ENCODE measurements at regions not wholly inside any gene's neighbourhood (a gene's known extent, or its start where the extent isn't known, plus 50 kb on each side); places are given as distances from the start of the nearest gene placed in this dataset.

GRCh38 chr15:98025237-98025636 is 64.7 kb downstream of the ARRDC4 start:
- no peak for DNase-seq

GRCh38 chr15:98034731-98035130 is 74.2 kb downstream of the ARRDC4 start:
- no peak for DNase-seq

GRCh38 chr15:98035134-98035533 is 74.6 kb downstream of the ARRDC4 start:
- DNase-seq = no peak

- no peak for DNase-seq
Measured at GRCh38 chr15:98035577-98036010, 75.1 kb downstream of the ARRDC4 start.

GRCh38 chr15:98039596-98039995 is 79.1 kb downstream of the ARRDC4 start:
- no peak for DNase-seq

- no peak for DNase-seq
Measured at GRCh38 chr15:98040146-98040545, 79.6 kb downstream of the ARRDC4 start.

- no peak for DNase-seq
Measured at GRCh38 chr15:98043160-98044014, 82.9 kb downstream of the ARRDC4 start.

GRCh38 chr15:98051734-98052133 is 91.2 kb downstream of the ARRDC4 start:
- DNase-seq = no peak

- no peak for DNase-seq
Measured at GRCh38 chr15:98057453-98057852, 97.0 kb downstream of the ARRDC4 start.

- no peak for DNase-seq
Measured at GRCh38 chr15:98062869-98063268, 102.4 kb downstream of the ARRDC4 start.

GRCh38 chr15:98063315-98063714 is 102.8 kb downstream of the ARRDC4 start:
- no peak for DNase-seq

- DNase-seq = no peak
Measured at GRCh38 chr15:98063871-98064270, 103.4 kb downstream of the ARRDC4 start.

GRCh38 chr15:98067339-98067738 is 106.8 kb downstream of the ARRDC4 start:
- DNase-seq = no peak

GRCh38 chr15:98069256-98069655 is 108.8 kb downstream of the ARRDC4 start:
- DNase-seq = no peak

GRCh38 chr15:98070137-98070536 is 109.6 kb downstream of the ARRDC4 start:
- no peak for DNase-seq

- no peak for DNase-seq
Measured at GRCh38 chr15:98071786-98072185, 111.3 kb downstream of the ARRDC4 start.

GRCh38 chr15:98075441-98075840 is 114.9 kb downstream of the ARRDC4 start:
- DNase-seq = no peak

GRCh38 chr15:98076021-98076816 is 115.7 kb downstream of the ARRDC4 start:
- no peak for DNase-seq

GRCh38 chr15:98077186-98077585 is 116.7 kb downstream of the ARRDC4 start:
- DNase-seq = no peak

GRCh38 chr15:98080791-98081190 is 120.3 kb downstream of the ARRDC4 start:
- DNase-seq = no peak

GRCh38 chr15:98083203-98083910 is 122.9 kb downstream of the ARRDC4 start:
- DNase-seq = no peak

GRCh38 chr15:98085003-98085639 is 124.6 kb downstream of the ARRDC4 start:
- peak; percentile 4 for DNase-seq
